K562 (cell line): ENCODE measurements at regions not wholly inside any gene's neighbourhood (a gene's known extent, or its start where the extent isn't known, plus 50 kb on each side); places are given as distances from the start of the nearest gene placed in this dataset.

Source experiments
- ELK3 ChIP-seq: fragments of 450-650 bp; formaldehyde crosslinking; IDR thresholded peaks from 2 replicates; pipeline ENCODE4 v1.4.0; 2020; ENCODE audit warnings: mild to moderate bottlenecking
- MGA ChIP-seq: fragments of 450-650 bp; IDR thresholded peaks from 2 replicates; pipeline ENCODE4 v1.6.1; 2016; ENCODE audit warnings: mild to moderate bottlenecking, moderate library complexity
- POLR3A ChIP-seq: IDR thresholded peaks from 2 replicates; pipeline ENCODE4 v1.6.1; 2011; ENCODE audit warnings: borderline replicate concordance, mild to moderate bottlenecking, moderate library complexity; ENCODE audit not compliant: insufficient read length, insufficient read depth; ENCODE audit errors: extremely low read depth
- ZC3H11A ChIP-seq: IDR thresholded peaks from 2 replicates; pipeline ENCODE4 v1.6.1; 2012; ENCODE audit warnings: low read depth, low read length, improper control_type of control experiment
- ZNF551 ChIP-seq: fragments of 250-450 bp; sonication (Bioruptor Pico); IDR thresholded peaks from 2 replicates; pipeline ENCODE4 v1.5.0; 2021; ENCODE audit warnings: mild to moderate bottlenecking, moderate library complexity

- TF ChIP-seq MGA (no peak), ZNF551 (no peak), ZC3H11A (no peak), POLR3A (no peak), ELK3 (CRISPR knock-in tag) (no peak)
Measured at GRCh38 chr14:98591161-98591560, 680.8 kb downstream of the BCL11B start (continued).
